Heart left ventricle (tissue), 13 donors: ENCODE measurements at regions not wholly inside any gene's neighbourhood (a gene's known extent, or its start where the extent isn't known, plus 50 kb on each side); places are given as distances from the start of the nearest gene placed in this dataset.

Experiments
- POLR2A ChIP-seq, 2 donors: fragments of 450-650 bp; IDR thresholded peaks; one replicate each; pipeline ENCODE4 v1.6.1; 2017; ENCODE audit warnings: antibody characterized with exemption in 2 of 2, mild to moderate bottlenecking in 2 of 2, moderate library complexity in 2 of 2
- TF ChIP-seq, protein P1 (sequence below), 12 donors: fragments of 200-600 bp; sonication (generic) in 4 of 12; IDR thresholded peaks; one replicate each; pipeline versions ENCODE4 v1.5.0 to v1.8.0; 2018 to 2022; ENCODE audit warnings: antibody characterized with exemption in 12 of 12, mild to moderate bottlenecking in 5 of 12
- donor health status: ischemic (EF 13 %, LVEDD 7.1; RV severe dilation, severe dysfunction).
- donor health status: DM: no; HTN: yes; CAD: no.
- donor health status: DM: no; HTN: no; CAD: no.
- donor health status: ischemic (EF 25% LVEDD 6.9; RV normal size, moderate dysfunction).
- donor health status: ischemic (EF 25% LVEDD 5.7; RV mildly dilated, moderate dysfunction).
- donor health status: ischemic (EF 35%, LVEDD 5.7; RV mildly dilated, moderate dysfunction).
- donor health status: nonischemic (EF 11% LVEDD 7.7; RV severe dilation, severe dysfunction).
- donor health status: DM: yes; HTN: yes; CAD: no.
- donor health status: PGD.
- donor health status: ischemic (EF 29% LVEDD 5.4; RV normal size, mild dysfunction).
- donor health status: nonischemic (EF 23%, LVEDD 6.1; RV moderate dilation, normal function).

DNA sequence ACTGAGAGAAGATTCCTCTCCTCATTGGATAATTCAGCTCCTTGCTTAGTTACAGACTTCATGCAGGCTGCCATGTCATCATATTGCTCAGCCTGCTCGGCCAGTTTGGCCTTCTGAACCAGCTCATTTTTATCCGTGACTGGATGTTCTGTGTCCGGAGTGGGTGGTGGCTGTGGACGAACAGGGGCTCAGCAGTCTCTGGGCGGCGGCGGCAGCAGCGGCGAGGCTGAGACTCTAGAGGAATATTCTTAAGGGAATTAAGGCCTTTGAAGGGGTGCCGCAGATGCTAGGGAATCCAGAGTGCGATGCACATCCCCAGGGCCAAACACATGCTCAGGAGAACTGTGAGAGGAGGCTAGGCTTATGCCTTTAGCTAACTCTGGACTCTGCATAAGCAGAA lies 97.9 kb upstream of the GYPC start:
- TF ChIP-seq, protein P1, sequence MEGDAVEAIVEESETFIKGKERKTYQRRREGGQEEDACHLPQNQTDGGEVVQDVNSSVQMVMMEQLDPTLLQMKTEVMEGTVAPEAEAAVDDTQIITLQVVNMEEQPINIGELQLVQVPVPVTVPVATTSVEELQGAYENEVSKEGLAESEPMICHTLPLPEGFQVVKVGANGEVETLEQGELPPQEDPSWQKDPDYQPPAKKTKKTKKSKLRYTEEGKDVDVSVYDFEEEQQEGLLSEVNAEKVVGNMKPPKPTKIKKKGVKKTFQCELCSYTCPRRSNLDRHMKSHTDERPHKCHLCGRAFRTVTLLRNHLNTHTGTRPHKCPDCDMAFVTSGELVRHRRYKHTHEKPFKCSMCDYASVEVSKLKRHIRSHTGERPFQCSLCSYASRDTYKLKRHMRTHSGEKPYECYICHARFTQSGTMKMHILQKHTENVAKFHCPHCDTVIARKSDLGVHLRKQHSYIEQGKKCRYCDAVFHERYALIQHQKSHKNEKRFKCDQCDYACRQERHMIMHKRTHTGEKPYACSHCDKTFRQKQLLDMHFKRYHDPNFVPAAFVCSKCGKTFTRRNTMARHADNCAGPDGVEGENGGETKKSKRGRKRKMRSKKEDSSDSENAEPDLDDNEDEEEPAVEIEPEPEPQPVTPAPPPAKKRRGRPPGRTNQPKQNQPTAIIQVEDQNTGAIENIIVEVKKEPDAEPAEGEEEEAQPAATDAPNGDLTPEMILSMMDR (IDR thresholded peaks at IDR 0.05): no peak
- no peak for TF ChIP-seq POLR2A (IDR thresholded peaks at IDR 0.05)
